ENCODE measurements at regions not wholly inside any gene's neighbourhood (a gene's known extent, or its start where the extent isn't known, plus 50 kb on each side); places are given as distances from the start of the nearest gene placed in this dataset.

GRCh38 chr6:106035655-106036054, 50.5 kb upstream of the PRDM1 start:
- no peak for DNase-seq

- DNase-seq, result no peak
These were observed 52.3 kb upstream of the PRDM1 start for GRCh38 chr6:106033806-106034205.

- peak; percentile 3 for DNase-seq
These were observed 58.4 kb upstream of the PRDM1 start for GRCh38 chr6:106027758-106028157.

- no peak for DNase-seq
These were observed 59.1 kb upstream of the PRDM1 start for GRCh38 chr6:106026748-106027715.

GRCh38 chr6:106025655-106026054, 60.5 kb upstream of the PRDM1 start:
- no peak for DNase-seq

GRCh38 chr6:106022801-106023200, 63.3 kb upstream of the PRDM1 start:
- DNase-seq, result no peak

GRCh38 chr6:106017454-106017853, 68.7 kb upstream of the PRDM1 start:
- DNase-seq, result no peak

- no peak for DNase-seq
These were observed 71.2 kb upstream of the PRDM1 start for GRCh38 chr6:106014955-106015354.

GRCh38 chr6:106011476-106011875, 74.7 kb upstream of the PRDM1 start:
- no peak for DNase-seq

- no peak for DNase-seq
These were observed 80.2 kb upstream of the PRDM1 start for GRCh38 chr6:106005954-106006353.

GRCh38 chr6:106005013-106005412, 81.1 kb upstream of the PRDM1 start:
- DNase-seq, result no peak

GRCh38 chr6:106003268-106003987, 82.7 kb upstream of the PRDM1 start:
- no peak for DNase-seq

- no peak for DNase-seq
These were observed 84.1 kb upstream of the PRDM1 start for GRCh38 chr6:106002005-106002404.

- no peak for DNase-seq
These were observed 85.2 kb upstream of the PRDM1 start for GRCh38 chr6:106000935-106001334.

- no peak for DNase-seq
These were observed 88.7 kb upstream of the PRDM1 start for GRCh38 chr6:105997482-105997881.

GRCh38 chr6:105995391-105995865, 90.7 kb upstream of the PRDM1 start:
- no peak for DNase-seq

- DNase-seq, result no peak
These were observed 91.3 kb upstream of the PRDM1 start for GRCh38 chr6:105994591-105995390.

- no peak for DNase-seq
These were observed 92.0 kb upstream of the PRDM1 start for GRCh38 chr6:105994118-105994590.

GRCh38 chr6:105993341-105994117, 92.6 kb upstream of the PRDM1 start:
- no peak for DNase-seq

- peak; percentile 64 for DNase-seq
These were observed 93.7 kb upstream of the PRDM1 start for GRCh38 chr6:105992315-105992961.

- no peak for DNase-seq
These were observed 94.4 kb upstream of the PRDM1 start for GRCh38 chr6:105991561-105992314.

Data from NCI-H2107 (cell line).